ENCODE measurements at regions not wholly inside any gene's neighbourhood (a gene's known extent, or its start where the extent isn't known, plus 50 kb on each side); places are given as distances from the start of the nearest gene placed in this dataset.

DNA sequence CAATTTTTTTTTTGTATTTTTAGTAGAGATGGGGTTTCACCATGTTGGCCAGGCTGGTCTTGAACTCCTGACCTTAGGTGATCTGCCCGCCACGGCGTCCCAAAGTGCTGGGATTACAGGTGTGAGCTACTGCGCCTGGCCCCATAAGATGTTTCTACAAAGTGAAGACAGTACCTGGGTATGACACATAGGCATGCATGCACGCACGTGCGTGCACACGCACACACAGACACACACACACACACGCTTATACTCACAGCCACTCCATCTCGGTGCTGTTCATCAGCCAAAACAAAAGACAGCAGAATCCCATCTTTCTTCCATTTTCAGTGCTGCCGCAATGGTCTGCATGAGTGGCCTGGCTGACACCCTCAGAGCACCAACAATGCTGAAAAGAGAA lies 63.9 kb downstream of the VCPKMT start:
- Histone ChIP-seq H3K23me2 (ENCODE audit: low read depth, low read length) (no peaks in the 10 kb centered on the region), H3K14ac (ENCODE audit: insufficient read length) (no peak overlapping the region), H3K9ac (replicated peaks in 1 of 4; ENCODE audit: extremely low read depth in 1 of 4, low read depth in 3 of 4, low read length in 3 of 4) (no peak overlapping the region), H3K36me3 (ENCODE audit: control insufficient read depth in 2 of 4, insufficient read depth in 4 of 4, low read length in 3 of 4) (no peaks in the 10 kb centered on the region), H2BK5ac (ENCODE audit: low read depth, low read length) (no peak overlapping the region), H2AK5ac (ENCODE audit: low read depth, low read length) (no peak overlapping the region), H3K56ac (replicated peaks; ENCODE audit: insufficient read length, low read depth, low read length) (no peak overlapping the region), H3K4me3 (ENCODE audit: extremely low read depth in 1 of 4, insufficient read depth in 2 of 4, low read depth in 3 of 4, low read length in 4 of 4) (no peak overlapping the region), H4K8ac (ENCODE audit: extremely low read depth, insufficient read depth, low read length) (no peak overlapping the region), H3K27ac (ENCODE audit: low read depth, low read length) (no peak overlapping the region), H2AFZ (ENCODE audit: low read length) (no peak overlapping the region), H3K27me3 (replicated peaks in 1 of 4; ENCODE audit: control insufficient read depth in 3 of 4, extremely low read depth in 1 of 4, insufficient read depth in 3 of 4, low read length in 3 of 4) (no peaks in the 10 kb centered on the region), H2BK120ac (replicated peaks; ENCODE audit: low read depth, low read length) (no peak overlapping the region), H3K4ac (replicated peaks; ENCODE audit: insufficient read length, low read depth, low read length) (no peak overlapping the region), H4K5ac (ENCODE audit: insufficient read length, low read depth, low read length) (no peak overlapping the region), H3K79me1 (ENCODE audit: low read depth, low read length) (no peaks in the 10 kb centered on the region), H3K4me2 (ENCODE audit: insufficient read depth in 1 of 2, low read depth in 2 of 2, low read length in 2 of 2) (no peak overlapping the region), H4K20me1 (replicated peaks in 1 of 2; ENCODE audit: control insufficient read depth in 1 of 2, insufficient read depth in 2 of 2, low read length in 2 of 2) (no peaks in the 10 kb centered on the region), H4K91ac (replicated peaks; ENCODE audit: insufficient read length, low read length) (no peak overlapping the region), H3K18ac (ENCODE audit: extremely low read depth, low read length) (no peak overlapping the region), H3K9me3 (ENCODE audit: insufficient read depth in 2 of 2, low read depth in 1 of 2, low read length in 1 of 2) (no peaks in the 10 kb centered on the region; a peak in 1 of 4 replicates), H3K4me1 (replicated peaks in 1 of 4; ENCODE audit: control insufficient read depth in 3 of 4, insufficient read depth in 4 of 4, low read length in 3 of 4) (no peaks in the 10 kb centered on the region; a peak in 1 of 7 replicates), H2BK15ac (ENCODE audit: low read length) (no peak overlapping the region), H2BK20ac (ENCODE audit: low read length) (no peak overlapping the region), H3K79me2 (ENCODE audit: control insufficient read depth in 1 of 2, insufficient read depth in 2 of 2, low read length in 2 of 2) (no peaks in the 10 kb centered on the region), H3K23ac (ENCODE audit: insufficient read length) (no peak overlapping the region), H2BK12ac (ENCODE audit: low read depth, low read length) (no peak overlapping the region)
- ChIA-PET CTCF (ENCODE audit: partially characterized antibody) (interaction anchor here (0.6 to 1.2 kb wide), 2 partner anchors 38 to 58 kb away, joined by 3 read pairs; no protein-coding TSS in a partner anchor), POLR2A (ENCODE audit: partially characterized antibody) (no interaction called here)
- WGBS, 2 experiments (ENCODE audit: extremely low coverage in 1 of 2, insufficient coverage in 1 of 2, insufficient read length in 1 of 2, insufficient replicate concordance in 2 of 2, low coverage in 1 of 2, low lambda C conversion rate in 2 of 2, missing lambda C conversion rate in 1 of 2) = 90% methylated on average over 11 of the region's 11 CpGs; no CpG with 5 or more reads in 1 of the 2 experiments
- no peak for DNase-seq (ENCODE audit: low read depth in 1 of 2, low spot score in 2 of 2)
- no peak for FAIRE-seq
- TF ChIP-seq EZH2 (IDR thresholded peaks at IDR 0.05; ENCODE audit: low read depth, low read length, severe bottlenecking) = no peak

Measured in H1 (cell line).